ENCODE measurements at regions not wholly inside any gene's neighbourhood (a gene's known extent, or its start where the extent isn't known, plus 50 kb on each side); places are given as distances from the start of the nearest gene placed in this dataset.

DNA sequence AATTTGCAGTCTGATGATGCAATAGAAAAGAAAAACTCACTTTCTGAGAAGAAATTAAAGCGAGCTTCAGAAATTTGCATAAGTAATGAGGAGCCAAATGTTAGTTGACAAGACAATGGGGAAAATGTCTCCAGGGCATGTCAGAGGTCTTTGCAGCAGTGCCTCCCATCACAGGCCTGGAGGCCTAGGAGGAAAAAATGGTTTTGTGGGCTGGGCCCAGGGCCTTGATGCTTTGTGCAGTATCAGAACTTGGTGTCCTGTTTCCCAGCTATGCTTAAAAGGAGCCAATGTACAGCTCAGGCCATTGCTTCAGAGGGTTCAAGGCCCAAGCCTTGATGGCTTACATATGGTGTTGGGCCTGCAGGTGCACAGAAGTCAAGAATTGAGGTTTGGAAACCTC, 298.4 kb downstream of the SMARCA2 start:
- no peak for DNase-seq (ENCODE audit: low read depth in 2 of 2)
- Histone ChIP-seq H4K20me1 (ENCODE audit: control insufficient read depth, extremely low read depth, insufficient read depth, low read length) (no peaks in the 10 kb centered on the region), H3K9ac (ENCODE audit: insufficient read depth, low read length) (no peak overlapping the region), H3K27me3 (ENCODE audit: control insufficient read depth, insufficient read depth, low read length) (no peaks in the 10 kb centered on the region), H3K36me3 (ENCODE audit: control insufficient read depth, insufficient read depth, low read length) (no peaks in the 10 kb centered on the region), H3K4me1 (ENCODE audit: control insufficient read depth, extremely low read depth, insufficient read depth, low read length) (no peaks in the 10 kb centered on the region), H3K4me3 (replicated peaks in 1 of 4; ENCODE audit: control extremely low read depth in 1 of 4, insufficient read depth in 1 of 4, low read depth in 3 of 4, low read length in 4 of 4) (no peak overlapping the region), H3K4me2 (ENCODE audit: extremely low read depth, insufficient read depth, low read length) (no peak overlapping the region), H3K9me3 (ENCODE audit: control insufficient read depth, insufficient read depth, low read depth, low read length) (no peaks in the 10 kb centered on the region), H3K79me2 (ENCODE audit: control insufficient read depth, insufficient read depth, low read length) (no peaks in the 10 kb centered on the region), H3K27ac (ENCODE audit: insufficient read depth, low read length) (no peak overlapping the region), H2AFZ (ENCODE audit: low read length) (no peak overlapping the region)
- no peak for TF ChIP-seq EZH2 (IDR thresholded peaks at IDR 0.05; ENCODE audit: low read length, missing control alignments)
- TF ChIP-seq CTCF (conservative IDR thresholded peaks at IDR 0.05 in 1 of 2, IDR thresholded peaks at IDR 0.05 in 1 of 2; ENCODE audit: low read depth in 1 of 2, low read length in 2 of 2) = no peak

DNA sequence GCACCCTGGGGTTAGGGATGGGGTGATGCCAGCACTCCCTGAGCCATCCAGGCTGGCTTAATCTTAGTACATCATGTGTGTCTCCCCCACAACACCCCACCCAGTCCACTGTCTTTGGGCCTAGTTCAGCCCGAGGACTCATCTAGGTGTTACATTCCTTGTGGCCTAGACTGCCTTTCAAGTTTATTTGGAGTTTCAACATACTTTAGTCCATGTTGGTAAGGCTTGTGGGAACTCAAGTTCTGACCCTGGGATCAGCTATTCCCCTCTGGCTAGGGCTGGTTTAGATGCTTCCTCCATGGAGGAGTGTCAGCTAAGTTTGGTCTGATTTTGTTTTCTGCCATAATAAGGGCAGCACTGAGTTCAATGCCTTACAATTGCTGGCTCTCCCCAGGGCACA, 302.4 kb downstream of the SMARCA2 start:
- no peak overlapping the region for H3K27ac ChIP-seq (ENCODE audit: insufficient read depth, low read length)
- no peaks in the 10 kb centered on the region for H3K9me3 ChIP-seq (ENCODE audit: control insufficient read depth, insufficient read depth, low read depth, low read length)
- H3K36me3 ChIP-seq (ENCODE audit: control insufficient read depth, insufficient read depth, low read length) = no peaks in the 10 kb centered on the region
- H3K9ac ChIP-seq (ENCODE audit: insufficient read depth, low read length) = no peak overlapping the region
- no peak overlapping the region for H2AFZ ChIP-seq (ENCODE audit: low read length)
- no peaks in the 10 kb centered on the region for H3K4me1 ChIP-seq (ENCODE audit: control insufficient read depth, extremely low read depth, insufficient read depth, low read length)
- TF ChIP-seq EZH2 (IDR thresholded peaks at IDR 0.05; ENCODE audit: low read length, missing control alignments) (no peak), CTCF (conservative IDR thresholded peaks at IDR 0.05 in 1 of 2, IDR thresholded peaks at IDR 0.05 in 1 of 2; ENCODE audit: low read depth in 1 of 2, low read length in 2 of 2) (no peak)
- H3K4me2 ChIP-seq (ENCODE audit: extremely low read depth, insufficient read depth, low read length) = no peak overlapping the region
- H3K27me3 ChIP-seq (ENCODE audit: control insufficient read depth, insufficient read depth, low read length) = no peaks in the 10 kb centered on the region
- DNase-seq (ENCODE audit: low read depth in 2 of 2) = no peak
- no peaks in the 10 kb centered on the region for H3K79me2 ChIP-seq (ENCODE audit: control insufficient read depth, insufficient read depth, low read length)
- H4K20me1 ChIP-seq (ENCODE audit: control insufficient read depth, extremely low read depth, insufficient read depth, low read length) = no peaks in the 10 kb centered on the region
- no peak overlapping the region for H3K4me3 ChIP-seq (replicated peaks in 1 of 4; ENCODE audit: control extremely low read depth in 1 of 4, insufficient read depth in 1 of 4, low read depth in 3 of 4, low read length in 4 of 4)

DNA sequence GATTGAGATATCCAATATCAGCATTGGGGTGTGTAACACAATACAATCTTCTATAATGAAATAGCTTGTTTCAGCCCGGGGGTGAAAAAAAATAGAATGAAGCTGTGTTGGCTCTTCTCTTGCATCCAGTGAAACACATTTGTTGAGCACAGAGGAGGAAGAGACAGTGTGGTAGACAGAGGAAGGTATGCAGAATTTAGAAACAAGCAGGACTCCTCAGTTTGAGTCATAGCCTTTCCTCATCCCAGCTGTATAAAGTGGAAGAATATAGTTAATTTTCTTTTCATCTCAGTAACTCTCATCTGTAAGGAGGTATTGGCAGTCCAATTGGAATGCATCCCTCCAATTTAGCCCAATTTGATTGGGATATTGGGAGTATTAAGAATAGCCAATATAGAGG, 302.2 kb upstream of the VLDLR start:
- Histone ChIP-seq H3K4me1 (ENCODE audit: control insufficient read depth, extremely low read depth, insufficient read depth, low read length) (no peaks in the 10 kb centered on the region), H3K27ac (ENCODE audit: insufficient read depth, low read length) (no peak overlapping the region), H3K4me3 (replicated peaks in 1 of 4; ENCODE audit: control extremely low read depth in 1 of 4, insufficient read depth in 1 of 4, low read depth in 3 of 4, low read length in 4 of 4) (no peak overlapping the region), H3K79me2 (ENCODE audit: control insufficient read depth, insufficient read depth, low read length) (no peaks in the 10 kb centered on the region), H2AFZ (ENCODE audit: low read length) (no peak overlapping the region), H4K20me1 (ENCODE audit: control insufficient read depth, extremely low read depth, insufficient read depth, low read length) (no peaks in the 10 kb centered on the region), H3K36me3 (ENCODE audit: control insufficient read depth, insufficient read depth, low read length) (no peaks in the 10 kb centered on the region), H3K27me3 (ENCODE audit: control insufficient read depth, insufficient read depth, low read length) (no peaks in the 10 kb centered on the region), H3K9ac (ENCODE audit: insufficient read depth, low read length) (no peak overlapping the region), H3K9me3 (ENCODE audit: control insufficient read depth, insufficient read depth, low read depth, low read length) (no peaks in the 10 kb centered on the region), H3K4me2 (ENCODE audit: extremely low read depth, insufficient read depth, low read length) (no peak overlapping the region)
- TF ChIP-seq CTCF (conservative IDR thresholded peaks at IDR 0.05 in 1 of 2, IDR thresholded peaks at IDR 0.05 in 1 of 2; ENCODE audit: low read depth in 1 of 2, low read length in 2 of 2) (no peak), EZH2 (IDR thresholded peaks at IDR 0.05; ENCODE audit: low read length, missing control alignments) (no peak)
- DNase-seq (ENCODE audit: low read depth in 2 of 2) = no peak

Measured in fibroblast of lung (primary cell).